Limb (tissue), 2 donors: ENCODE measurements at regions not wholly inside any gene's neighbourhood (a gene's known extent, or its start where the extent isn't known, plus 50 kb on each side); places are given as distances from the start of the nearest gene placed in this dataset.

ENCODE experiments used
- DNase-seq, 2 donors: peaks; one replicate each; pipeline ENCODE4 v3.0.0-alpha.2; 2016; ENCODE audit errors: extremely low spot score in 2 of 2

- DNase-seq, result no peak
These were observed 52.5 kb upstream of the KHDRBS2 start for GRCh38 chr6:62338477-62338876.
